ENCODE measurements at regions not wholly inside any gene's neighbourhood (a gene's known extent, or its start where the extent isn't known, plus 50 kb on each side); places are given as distances from the start of the nearest gene placed in this dataset.

DNA sequence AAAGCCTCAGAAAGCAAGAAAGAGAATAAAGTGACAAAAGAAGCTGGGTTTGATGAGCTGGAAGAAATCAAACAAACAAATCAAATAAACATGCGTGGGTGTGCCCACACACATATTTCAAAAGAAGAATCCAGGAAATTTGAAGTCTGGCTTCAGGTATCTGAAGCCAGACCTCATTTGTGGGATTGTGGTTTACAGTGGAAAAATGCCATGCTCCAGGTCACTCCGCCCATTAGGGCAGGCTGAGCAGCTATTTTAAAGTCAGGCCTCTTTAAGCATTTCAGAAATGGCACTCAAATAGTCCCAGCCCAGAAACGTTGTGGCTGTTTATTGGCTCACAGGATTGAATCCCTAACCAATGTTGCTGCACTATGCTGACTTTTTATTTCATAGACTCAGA, 226.1 kb upstream of the F9 start:
- no peak for DNase-seq (ENCODE audit: low read depth in 1 of 2, low spot score in 1 of 2)
- Histone ChIP-seq H3K27me3 (ENCODE audit: insufficient read depth, poor library complexity, severe bottlenecking) (no peaks in the 10 kb centered on the region), H3K27ac (replicated peaks) (no peak overlapping the region), H3K4me3 (replicated peaks; ENCODE audit: insufficient read depth, low read length) (no peak overlapping the region)
- TF ChIP-seq, protein P1, sequence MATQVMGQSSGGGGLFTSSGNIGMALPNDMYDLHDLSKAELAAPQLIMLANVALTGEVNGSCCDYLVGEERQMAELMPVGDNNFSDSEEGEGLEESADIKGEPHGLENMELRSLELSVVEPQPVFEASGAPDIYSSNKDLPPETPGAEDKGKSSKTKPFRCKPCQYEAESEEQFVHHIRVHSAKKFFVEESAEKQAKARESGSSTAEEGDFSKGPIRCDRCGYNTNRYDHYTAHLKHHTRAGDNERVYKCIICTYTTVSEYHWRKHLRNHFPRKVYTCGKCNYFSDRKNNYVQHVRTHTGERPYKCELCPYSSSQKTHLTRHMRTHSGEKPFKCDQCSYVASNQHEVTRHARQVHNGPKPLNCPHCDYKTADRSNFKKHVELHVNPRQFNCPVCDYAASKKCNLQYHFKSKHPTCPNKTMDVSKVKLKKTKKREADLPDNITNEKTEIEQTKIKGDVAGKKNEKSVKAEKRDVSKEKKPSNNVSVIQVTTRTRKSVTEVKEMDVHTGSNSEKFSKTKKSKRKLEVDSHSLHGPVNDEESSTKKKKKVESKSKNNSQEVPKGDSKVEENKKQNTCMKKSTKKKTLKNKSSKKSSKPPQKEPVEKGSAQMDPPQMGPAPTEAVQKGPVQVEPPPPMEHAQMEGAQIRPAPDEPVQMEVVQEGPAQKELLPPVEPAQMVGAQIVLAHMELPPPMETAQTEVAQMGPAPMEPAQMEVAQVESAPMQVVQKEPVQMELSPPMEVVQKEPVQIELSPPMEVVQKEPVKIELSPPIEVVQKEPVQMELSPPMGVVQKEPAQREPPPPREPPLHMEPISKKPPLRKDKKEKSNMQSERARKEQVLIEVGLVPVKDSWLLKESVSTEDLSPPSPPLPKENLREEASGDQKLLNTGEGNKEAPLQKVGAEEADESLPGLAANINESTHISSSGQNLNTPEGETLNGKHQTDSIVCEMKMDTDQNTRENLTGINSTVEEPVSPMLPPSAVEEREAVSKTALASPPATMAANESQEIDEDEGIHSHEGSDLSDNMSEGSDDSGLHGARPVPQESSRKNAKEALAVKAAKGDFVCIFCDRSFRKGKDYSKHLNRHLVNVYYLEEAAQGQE (IDR thresholded peaks at IDR 0.05; ENCODE audit: insufficient replicate concordance, low read depth): no peak
- TF ChIP-seq POLR2AphosphoS5 (IDR thresholded peaks at IDR 0.05; ENCODE audit: low read depth) (no peak), SPI1 (IDR thresholded peaks at IDR 0.05; ENCODE audit: borderline replicate concordance, low read depth) (no peak)

DNA sequence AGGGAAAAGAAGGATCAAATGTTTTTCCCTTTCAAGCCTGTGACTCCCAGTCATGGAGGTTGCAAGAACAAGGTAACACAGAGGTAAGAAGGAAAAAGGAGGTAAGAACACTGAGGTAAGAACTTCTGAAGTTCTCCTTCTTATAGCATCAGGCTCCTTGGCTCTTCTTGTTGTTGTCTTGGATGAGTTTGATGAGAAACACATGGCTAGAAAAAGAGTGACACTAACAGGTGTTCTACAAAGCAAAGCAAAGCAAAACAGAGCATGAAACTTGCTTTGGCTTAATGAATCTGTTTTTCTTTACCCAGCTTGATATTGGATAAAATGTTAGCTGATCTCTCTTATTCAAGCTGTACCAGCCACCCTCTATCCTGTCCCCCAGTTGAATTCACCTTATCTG, 231.2 kb upstream of the F9 start:
- TF ChIP-seq GABPA (IDR thresholded peaks at IDR 0.05; ENCODE audit: low read depth) (no peak), POLR2AphosphoS5 (IDR thresholded peaks at IDR 0.05; ENCODE audit: low read depth) (no peak), SPI1 (IDR thresholded peaks at IDR 0.05; ENCODE audit: borderline replicate concordance, low read depth) (no peak)
- TF ChIP-seq, protein P2, sequence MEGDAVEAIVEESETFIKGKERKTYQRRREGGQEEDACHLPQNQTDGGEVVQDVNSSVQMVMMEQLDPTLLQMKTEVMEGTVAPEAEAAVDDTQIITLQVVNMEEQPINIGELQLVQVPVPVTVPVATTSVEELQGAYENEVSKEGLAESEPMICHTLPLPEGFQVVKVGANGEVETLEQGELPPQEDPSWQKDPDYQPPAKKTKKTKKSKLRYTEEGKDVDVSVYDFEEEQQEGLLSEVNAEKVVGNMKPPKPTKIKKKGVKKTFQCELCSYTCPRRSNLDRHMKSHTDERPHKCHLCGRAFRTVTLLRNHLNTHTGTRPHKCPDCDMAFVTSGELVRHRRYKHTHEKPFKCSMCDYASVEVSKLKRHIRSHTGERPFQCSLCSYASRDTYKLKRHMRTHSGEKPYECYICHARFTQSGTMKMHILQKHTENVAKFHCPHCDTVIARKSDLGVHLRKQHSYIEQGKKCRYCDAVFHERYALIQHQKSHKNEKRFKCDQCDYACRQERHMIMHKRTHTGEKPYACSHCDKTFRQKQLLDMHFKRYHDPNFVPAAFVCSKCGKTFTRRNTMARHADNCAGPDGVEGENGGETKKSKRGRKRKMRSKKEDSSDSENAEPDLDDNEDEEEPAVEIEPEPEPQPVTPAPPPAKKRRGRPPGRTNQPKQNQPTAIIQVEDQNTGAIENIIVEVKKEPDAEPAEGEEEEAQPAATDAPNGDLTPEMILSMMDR (IDR thresholded peaks at IDR 0.05; ENCODE audit: insufficient read depth, low read length): no peak
- TF ChIP-seq, protein P1 (IDR thresholded peaks at IDR 0.05; ENCODE audit: insufficient replicate concordance, low read depth): no peak
- Histone ChIP-seq H3K27me3 (ENCODE audit: insufficient read depth, poor library complexity, severe bottlenecking) (no peaks in the 10 kb centered on the region), H3K27ac (replicated peaks) (no peak overlapping the region), H3K4me3 (replicated peaks; ENCODE audit: insufficient read depth, low read length) (no peak overlapping the region)
- no peak for DNase-seq (ENCODE audit: low read depth in 1 of 2, low spot score in 1 of 2)

DNA sequence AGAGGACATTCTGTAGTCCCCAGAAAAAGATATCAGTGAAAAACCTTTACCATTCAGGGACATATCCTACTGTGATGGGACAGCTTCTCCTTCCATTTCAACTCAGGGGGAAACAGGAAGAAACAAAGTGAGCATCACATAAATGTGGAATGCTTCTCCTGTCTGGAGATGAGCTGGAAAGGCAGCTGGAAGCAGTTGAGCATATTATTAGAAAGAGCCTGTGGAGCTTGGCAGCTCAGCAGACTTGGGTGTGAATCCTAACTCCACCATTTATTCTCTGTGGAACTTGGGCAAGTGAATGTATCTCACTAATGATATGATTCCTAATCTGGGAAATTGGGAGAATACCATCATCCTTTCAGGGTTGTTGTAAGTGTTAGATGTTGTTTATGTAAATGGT, 232.1 kb upstream of the F9 start:
- no peak for TF ChIP-seq SPI1 (IDR thresholded peaks at IDR 0.05; ENCODE audit: borderline replicate concordance, low read depth)
- TF ChIP-seq POLR2AphosphoS5 (IDR thresholded peaks at IDR 0.05; ENCODE audit: low read depth): no peak
- TF ChIP-seq, protein P1 (IDR thresholded peaks at IDR 0.05; ENCODE audit: insufficient replicate concordance, low read depth): no peak
- TF ChIP-seq GABPA (IDR thresholded peaks at IDR 0.05; ENCODE audit: low read depth): no peak
- TF ChIP-seq, protein P2 (IDR thresholded peaks at IDR 0.05; ENCODE audit: insufficient read depth, low read length): no peak
- DNase-seq (ENCODE audit: low read depth in 1 of 2, low spot score in 1 of 2): no peak

More for the DNA sequence above, 232.1 kb upstream of the F9 start:
- H3K27me3 ChIP-seq (ENCODE audit: insufficient read depth, poor library complexity, severe bottlenecking): no peaks in the 10 kb centered on the region
- no peak overlapping the region for H3K4me3 ChIP-seq (replicated peaks; ENCODE audit: insufficient read depth, low read length)
- H3K27ac ChIP-seq (replicated peaks): no peak overlapping the region

All from HL-60 (cell line).